ENCODE measurements at regions not wholly inside any gene's neighbourhood (a gene's known extent, or its start where the extent isn't known, plus 50 kb on each side); places are given as distances from the start of the nearest gene placed in this dataset.

DNA sequence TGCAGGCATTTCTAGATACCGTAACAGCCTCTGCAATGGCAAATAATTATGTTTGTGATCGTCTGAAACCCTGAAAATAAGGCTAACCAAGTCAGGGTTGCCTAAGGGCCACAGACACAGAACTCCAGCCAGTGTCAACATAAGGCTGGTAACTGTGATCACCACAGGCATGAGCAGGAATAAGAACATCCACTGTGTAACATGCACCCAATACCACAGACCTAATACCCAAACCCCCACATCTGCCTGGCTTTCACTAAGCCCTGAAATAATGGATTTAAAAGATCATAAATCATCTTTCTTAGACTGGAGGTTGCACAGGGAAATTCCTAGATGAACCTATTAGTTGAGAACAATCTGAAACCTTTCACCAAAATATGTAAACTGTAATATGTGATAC, 394.5 kb downstream of the NFIB start:
- Histone ChIP-seq H3K4me1 (ENCODE audit: low read depth, poor library complexity, severe bottlenecking) (no peaks in the 10 kb centered on the region), H2AFZ (ENCODE audit: low read depth) (no peak overlapping the region), H3K36me3 (ENCODE audit: insufficient read depth) (no peaks in the 10 kb centered on the region), H4K20me1 (ENCODE audit: insufficient read depth) (no peaks in the 10 kb centered on the region), H3K4me3 (IDR thresholded peaks at IDR 0.05; ENCODE audit: insufficient read depth, low read depth, low read length) (no peak overlapping the region), H3K27ac (no peak overlapping the region), H3K79me2 (ENCODE audit: insufficient read depth, low read depth) (no peaks in the 10 kb centered on the region), H3K27me3 (ENCODE audit: insufficient read depth, low read depth) (no peaks in the 10 kb centered on the region), H3K9ac (no peak overlapping the region), H3K4me2 (no peak overlapping the region)
- TF ChIP-seq, protein P1, sequence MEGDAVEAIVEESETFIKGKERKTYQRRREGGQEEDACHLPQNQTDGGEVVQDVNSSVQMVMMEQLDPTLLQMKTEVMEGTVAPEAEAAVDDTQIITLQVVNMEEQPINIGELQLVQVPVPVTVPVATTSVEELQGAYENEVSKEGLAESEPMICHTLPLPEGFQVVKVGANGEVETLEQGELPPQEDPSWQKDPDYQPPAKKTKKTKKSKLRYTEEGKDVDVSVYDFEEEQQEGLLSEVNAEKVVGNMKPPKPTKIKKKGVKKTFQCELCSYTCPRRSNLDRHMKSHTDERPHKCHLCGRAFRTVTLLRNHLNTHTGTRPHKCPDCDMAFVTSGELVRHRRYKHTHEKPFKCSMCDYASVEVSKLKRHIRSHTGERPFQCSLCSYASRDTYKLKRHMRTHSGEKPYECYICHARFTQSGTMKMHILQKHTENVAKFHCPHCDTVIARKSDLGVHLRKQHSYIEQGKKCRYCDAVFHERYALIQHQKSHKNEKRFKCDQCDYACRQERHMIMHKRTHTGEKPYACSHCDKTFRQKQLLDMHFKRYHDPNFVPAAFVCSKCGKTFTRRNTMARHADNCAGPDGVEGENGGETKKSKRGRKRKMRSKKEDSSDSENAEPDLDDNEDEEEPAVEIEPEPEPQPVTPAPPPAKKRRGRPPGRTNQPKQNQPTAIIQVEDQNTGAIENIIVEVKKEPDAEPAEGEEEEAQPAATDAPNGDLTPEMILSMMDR (conservative IDR thresholded peaks at IDR 0.05; ENCODE audit: low read depth, low read length), result no peak

DNA sequence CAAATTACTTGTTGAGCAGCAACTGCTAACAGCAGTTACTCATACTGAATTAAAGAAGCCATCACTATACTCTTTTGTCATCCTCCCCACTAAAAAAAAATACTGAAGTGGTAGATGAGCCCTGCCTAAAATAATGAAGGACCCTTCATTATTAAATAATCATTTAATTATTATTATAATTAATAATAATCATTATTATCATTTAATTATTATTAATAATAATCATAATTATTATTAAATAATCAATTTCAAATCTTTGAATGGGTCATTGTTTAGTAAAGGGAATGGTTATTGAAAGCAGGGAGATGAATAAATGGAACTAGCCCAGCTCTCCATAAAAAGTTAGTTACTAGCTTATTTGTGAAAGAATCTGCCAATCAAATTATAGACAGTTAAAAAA, 396.4 kb downstream of the NFIB start:
- Histone ChIP-seq H3K27me3 (ENCODE audit: insufficient read depth, low read depth) (no peaks in the 10 kb centered on the region), H4K20me1 (ENCODE audit: insufficient read depth) (no peaks in the 10 kb centered on the region), H3K79me2 (ENCODE audit: insufficient read depth, low read depth) (no peaks in the 10 kb centered on the region), H3K4me1 (ENCODE audit: low read depth, poor library complexity, severe bottlenecking) (no peaks in the 10 kb centered on the region), H2AFZ (ENCODE audit: low read depth) (no peak overlapping the region), H3K4me3 (IDR thresholded peaks at IDR 0.05; ENCODE audit: insufficient read depth, low read depth, low read length) (no peak overlapping the region), H3K27ac (no peak overlapping the region), H3K9ac (no peak overlapping the region), H3K4me2 (no peak overlapping the region), H3K36me3 (ENCODE audit: insufficient read depth) (no peaks in the 10 kb centered on the region)
- TF ChIP-seq, protein P1 (conservative IDR thresholded peaks at IDR 0.05; ENCODE audit: low read depth, low read length), result no peak

DNA sequence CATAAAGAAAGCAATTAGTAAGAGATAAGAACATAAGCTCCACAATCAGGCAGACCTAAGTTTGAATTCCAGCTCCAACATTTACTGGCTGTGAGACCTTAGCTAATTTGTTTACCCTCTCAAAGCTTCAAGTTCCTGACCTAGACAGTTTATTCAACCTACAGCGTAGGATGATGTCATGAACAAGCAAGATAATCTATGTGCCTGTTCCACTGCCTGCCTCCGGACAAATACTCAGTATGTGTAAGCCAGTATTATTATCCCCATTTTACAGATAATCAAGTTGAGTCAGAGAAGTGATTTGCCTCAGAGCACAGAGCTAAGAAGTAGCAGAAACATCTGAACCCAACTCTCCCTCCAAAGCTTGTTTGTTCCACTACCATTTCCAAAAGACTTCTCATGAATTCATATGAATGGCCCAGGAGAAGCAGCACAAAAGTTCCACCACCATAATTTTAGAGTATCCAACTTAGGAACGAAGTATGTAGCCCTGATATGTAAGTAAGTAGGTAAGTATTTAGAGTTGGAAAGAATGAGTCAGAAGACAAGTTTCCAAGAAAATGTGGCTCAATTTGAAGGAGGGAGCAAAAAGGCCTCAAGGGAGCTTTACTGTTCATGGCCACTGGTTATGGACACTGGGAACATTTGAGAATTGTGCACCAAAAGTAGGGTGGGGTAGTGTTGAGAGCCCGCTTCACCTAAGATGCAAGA, 398.2 kb downstream of the NFIB start:
- H3K4me3 ChIP-seq (IDR thresholded peaks at IDR 0.05; ENCODE audit: insufficient read depth, low read depth, low read length), result no peak overlapping the region
- H3K36me3 ChIP-seq (ENCODE audit: insufficient read depth), result no peaks in the 10 kb centered on the region
- H3K4me2 ChIP-seq, result no peak overlapping the region
- no peaks in the 10 kb centered on the region for H3K4me1 ChIP-seq (ENCODE audit: low read depth, poor library complexity, severe bottlenecking)
- no peaks in the 10 kb centered on the region for H3K79me2 ChIP-seq (ENCODE audit: insufficient read depth, low read depth)
- TF ChIP-seq, protein P1 (conservative IDR thresholded peaks at IDR 0.05; ENCODE audit: low read depth, low read length), result no peak
- H3K27me3 ChIP-seq (ENCODE audit: insufficient read depth, low read depth), result no peaks in the 10 kb centered on the region
- H3K27ac ChIP-seq, result no peak overlapping the region
- H2AFZ ChIP-seq (ENCODE audit: low read depth), result no peak overlapping the region
- no peaks in the 10 kb centered on the region for H4K20me1 ChIP-seq (ENCODE audit: insufficient read depth)
- H3K9ac ChIP-seq, result no peak overlapping the region

DNA sequence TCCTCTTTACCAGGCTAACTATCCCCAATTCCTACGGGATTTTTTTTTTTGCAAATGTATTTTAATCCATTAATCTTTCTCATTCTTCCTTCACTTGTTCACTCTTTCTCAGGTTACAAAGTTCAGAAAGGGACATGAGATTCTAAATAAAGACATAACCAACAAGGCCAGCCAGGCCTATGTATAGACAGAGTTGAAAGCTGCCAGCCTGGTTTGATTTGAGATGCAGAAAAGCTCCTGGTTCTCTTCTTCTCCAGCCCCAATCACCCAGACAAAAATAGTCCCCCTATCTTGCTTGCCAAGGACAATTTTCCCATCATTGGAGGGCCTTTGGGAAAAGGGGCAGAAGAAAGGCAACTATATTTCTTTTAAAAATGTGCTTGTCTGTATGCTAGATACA, 398.8 kb downstream of the NFIB start:
- H4K20me1 ChIP-seq (ENCODE audit: insufficient read depth), result no peaks in the 10 kb centered on the region
- H3K79me2 ChIP-seq (ENCODE audit: insufficient read depth, low read depth), result no peaks in the 10 kb centered on the region
- H3K4me2 ChIP-seq, result no peak overlapping the region
- H3K4me1 ChIP-seq (ENCODE audit: low read depth, poor library complexity, severe bottlenecking), result no peaks in the 10 kb centered on the region
- no peak overlapping the region for H2AFZ ChIP-seq (ENCODE audit: low read depth)
- H3K4me3 ChIP-seq (IDR thresholded peaks at IDR 0.05; ENCODE audit: insufficient read depth, low read depth, low read length), result no peak overlapping the region
- no peak overlapping the region for H3K9ac ChIP-seq
- H3K27ac ChIP-seq, result no peak overlapping the region
- no peaks in the 10 kb centered on the region for H3K27me3 ChIP-seq (ENCODE audit: insufficient read depth, low read depth)
- no peaks in the 10 kb centered on the region for H3K36me3 ChIP-seq (ENCODE audit: insufficient read depth)
- TF ChIP-seq, protein P1 (conservative IDR thresholded peaks at IDR 0.05; ENCODE audit: low read depth, low read length), result no peak

Data from KMS-11 (cell line).